ENCODE measurements at regions not wholly inside any gene's neighbourhood (a gene's known extent, or its start where the extent isn't known, plus 50 kb on each side); places are given as distances from the start of the nearest gene placed in this dataset.

DNA sequence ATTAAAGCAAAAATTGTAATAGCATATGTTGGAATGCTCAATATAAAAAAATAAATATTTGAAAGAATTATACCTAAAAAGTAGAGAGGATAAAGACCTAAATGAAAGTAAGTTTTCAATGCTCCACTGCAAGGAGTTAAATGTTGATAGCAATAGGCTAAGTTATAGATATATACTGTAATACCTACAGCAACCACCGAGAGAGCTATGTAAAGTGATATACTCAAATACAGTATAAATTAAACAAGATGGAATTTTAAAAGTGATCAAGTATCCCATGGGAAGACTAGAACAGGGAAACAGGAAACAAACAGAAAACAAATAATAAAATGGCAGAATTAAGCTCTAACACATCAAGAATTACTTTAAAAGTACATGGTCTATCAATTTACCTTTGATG lies 73.9 kb downstream of the CASP3 start:
- no peak for DNase-seq

GRCh38 chr4:184574861-184575260 lies 74.4 kb downstream of the CASP3 start:
- no peak for DNase-seq

- no peak for DNase-seq
These were observed 75.5 kb downstream of the CASP3 start for GRCh38 chr4:184573701-184574100.

- no peak for DNase-seq
These were observed 80.5 kb downstream of the CASP3 start for GRCh38 chr4:184568770-184569169.

GRCh38 chr4:184563621-184564020 lies 85.6 kb downstream of the CASP3 start:
- no peak for DNase-seq

DNA sequence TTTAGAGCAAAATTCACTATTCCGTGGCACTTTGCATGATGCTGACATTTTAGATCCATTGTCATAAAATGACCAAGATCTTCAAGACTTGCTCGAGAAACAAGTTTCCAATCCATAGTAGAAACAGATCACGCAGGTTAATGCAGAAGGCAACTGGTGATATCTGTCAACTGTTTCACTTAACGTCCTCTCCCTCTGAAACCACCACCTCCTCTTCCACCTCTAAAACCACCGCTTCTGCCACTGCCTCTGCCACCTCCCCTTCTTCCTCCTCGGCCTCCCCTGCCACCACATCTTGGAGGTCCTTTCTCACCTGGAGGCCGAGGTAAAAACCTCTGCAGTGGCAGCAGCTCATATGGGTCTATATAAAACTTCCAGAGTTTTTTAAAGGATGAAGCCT lies 84.6 kb upstream of the IRF2 start:
- no peak for DNase-seq

DNA sequence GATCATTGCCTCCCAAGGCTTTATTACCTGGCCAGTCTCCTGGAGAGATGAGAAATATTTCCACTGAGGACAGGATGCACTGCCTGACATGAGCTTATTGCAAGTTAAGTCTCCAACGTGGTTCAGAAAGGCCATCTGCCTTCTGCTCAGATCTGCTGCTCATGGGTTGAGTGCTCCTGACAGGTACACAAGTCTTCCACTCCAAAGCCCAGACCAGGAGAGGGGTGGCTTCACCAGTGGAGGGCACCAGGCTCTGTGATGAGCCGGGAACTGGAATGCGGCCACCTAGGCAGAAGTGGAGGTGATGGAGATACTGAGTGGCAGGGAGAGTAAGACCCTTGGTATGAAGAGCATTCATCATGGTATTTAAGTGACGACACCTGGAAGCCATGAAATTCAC lies 79.5 kb upstream of the IRF2 start:
- DNase-seq: no peak

DNA sequence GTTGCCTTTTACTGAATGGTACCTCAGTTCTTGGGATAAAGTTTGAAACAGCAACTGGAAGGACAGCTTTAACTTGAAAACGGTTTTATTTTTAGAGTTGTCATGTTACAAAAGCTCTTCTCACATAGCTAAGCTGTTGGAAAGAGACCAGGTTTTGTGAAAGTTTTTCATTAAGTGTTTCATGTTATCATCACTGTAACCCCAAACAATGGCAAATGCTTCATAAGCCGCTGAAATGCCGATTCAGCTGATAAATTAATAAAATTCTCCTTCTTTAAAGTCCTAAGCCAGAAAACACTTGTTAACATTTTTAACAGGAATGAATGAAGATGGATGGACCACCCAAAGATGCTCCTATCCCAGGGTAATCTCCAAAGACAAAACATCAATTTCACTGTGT lies 76.1 kb upstream of the IRF2 start:
- no peak for DNase-seq

DNA sequence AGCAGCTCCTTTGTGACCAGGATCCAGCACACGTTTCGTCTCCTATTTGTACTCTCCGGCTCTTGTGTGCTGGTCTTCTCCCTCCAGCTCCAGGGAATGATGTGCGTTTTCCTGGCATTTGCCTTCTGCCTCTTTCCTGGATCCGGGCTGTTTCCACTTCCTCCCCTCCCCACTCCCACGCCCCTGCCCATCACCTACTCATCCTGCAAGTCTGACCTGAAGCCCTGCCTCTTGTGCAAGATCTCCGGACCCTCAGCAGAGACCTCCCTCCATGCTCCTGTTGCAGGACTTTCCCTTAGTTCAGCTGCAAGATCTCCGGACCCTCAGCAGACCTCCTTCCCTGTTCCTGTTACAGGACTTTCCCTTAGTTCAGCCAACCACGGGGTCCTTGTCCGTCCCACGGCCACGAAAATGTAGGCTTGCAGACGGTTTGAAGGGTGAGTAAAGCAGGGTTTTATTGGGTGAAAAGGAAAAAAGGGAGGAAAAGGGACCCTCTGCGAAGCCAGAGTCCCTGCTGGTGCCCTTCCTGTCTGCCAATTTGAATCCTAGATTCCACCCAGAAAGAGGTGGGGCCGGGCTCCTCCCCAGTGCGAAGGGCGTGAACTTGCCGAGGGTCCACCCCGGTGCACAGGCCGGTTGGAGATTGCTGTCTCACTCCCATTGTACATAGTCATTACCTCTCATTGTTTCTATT lies 74.4 kb upstream of the IRF2 start:
- DNase-seq: no peak

DNA sequence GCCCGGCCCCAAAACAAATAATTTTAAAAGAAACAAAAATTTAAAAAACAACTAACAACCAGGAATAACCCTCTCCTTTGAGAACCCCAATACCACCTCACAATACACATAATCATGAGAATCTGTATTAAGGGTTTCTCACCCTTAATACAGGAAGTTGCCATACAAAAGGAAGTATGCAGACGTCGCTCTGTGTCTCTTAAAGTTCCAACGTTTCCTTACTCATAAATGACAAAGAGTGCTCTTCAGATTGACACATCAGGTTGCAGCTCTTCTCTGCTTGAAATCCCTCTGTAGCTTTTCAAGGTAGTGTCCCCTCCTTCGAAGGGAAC lies 73.9 kb upstream of the IRF2 start:
- DNase-seq: no peak

DNA sequence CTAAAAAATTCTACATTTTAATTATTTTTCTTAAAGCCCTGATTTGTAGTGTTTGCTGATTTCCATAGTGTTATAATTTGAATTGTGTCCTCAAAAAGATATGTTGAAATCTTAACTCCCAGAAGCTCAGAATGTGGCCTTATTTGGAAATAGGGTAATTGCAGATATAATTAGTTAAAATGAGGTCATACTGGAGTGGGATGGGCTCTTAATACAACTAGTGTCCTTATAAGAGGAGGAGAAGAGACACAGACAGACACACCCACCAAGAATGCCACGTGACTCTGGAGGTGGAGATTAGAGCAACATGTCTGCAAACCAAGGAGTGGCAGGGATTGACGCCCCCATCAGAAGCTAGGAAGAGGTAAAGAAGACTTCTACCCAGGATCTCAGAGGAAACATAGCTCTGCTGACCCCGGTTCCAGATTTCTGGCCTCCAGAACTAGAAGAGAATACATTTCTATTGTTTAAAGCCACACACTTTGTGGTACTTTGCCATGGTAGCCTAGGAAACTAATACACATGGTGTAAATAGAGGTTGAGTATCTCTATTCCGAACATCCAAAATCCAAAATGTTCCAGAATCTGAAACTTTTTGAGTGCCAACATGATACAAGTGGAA lies 70.5 kb upstream of the IRF2 start:
- DNase-seq: no peak

DNA sequence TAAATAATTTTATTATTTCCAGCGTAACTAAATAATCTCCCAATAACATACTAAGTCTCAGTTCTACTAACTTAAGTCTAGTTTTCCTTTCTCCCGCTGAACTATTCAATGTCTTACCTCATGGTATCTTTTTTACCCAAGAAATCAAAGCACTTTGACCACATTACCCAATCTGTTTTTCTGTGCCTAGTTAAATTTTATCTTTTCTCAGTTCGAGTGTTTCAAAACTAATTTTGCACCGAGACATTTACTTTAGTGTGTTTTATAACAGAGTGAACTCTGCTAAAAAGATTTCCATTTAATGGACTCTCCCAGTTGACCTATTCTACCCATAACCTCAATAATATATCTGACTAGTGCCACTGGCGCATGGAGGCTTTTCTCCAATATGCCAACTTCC lies 67.6 kb upstream of the IRF2 start:
- DNase-seq: no peak

DNA sequence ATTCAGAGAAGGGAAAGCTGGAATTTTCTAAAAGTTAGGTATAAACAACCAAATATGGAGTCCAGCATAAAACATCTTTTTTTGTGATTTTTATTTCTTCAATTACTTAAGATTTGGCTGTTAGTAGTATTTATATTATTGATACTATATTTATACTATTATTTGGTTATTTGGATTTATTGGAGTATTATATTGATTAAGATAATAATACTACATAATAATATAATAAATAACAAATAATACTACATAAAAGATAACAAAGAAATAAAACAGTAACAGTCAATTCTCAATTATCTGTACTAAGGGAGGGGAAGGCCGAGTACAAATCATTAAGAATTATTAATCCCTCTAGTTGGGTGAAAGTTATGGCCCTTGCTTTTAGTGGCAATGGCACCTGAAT lies 66.0 kb upstream of the IRF2 start:
- no peak for DNase-seq

DNA sequence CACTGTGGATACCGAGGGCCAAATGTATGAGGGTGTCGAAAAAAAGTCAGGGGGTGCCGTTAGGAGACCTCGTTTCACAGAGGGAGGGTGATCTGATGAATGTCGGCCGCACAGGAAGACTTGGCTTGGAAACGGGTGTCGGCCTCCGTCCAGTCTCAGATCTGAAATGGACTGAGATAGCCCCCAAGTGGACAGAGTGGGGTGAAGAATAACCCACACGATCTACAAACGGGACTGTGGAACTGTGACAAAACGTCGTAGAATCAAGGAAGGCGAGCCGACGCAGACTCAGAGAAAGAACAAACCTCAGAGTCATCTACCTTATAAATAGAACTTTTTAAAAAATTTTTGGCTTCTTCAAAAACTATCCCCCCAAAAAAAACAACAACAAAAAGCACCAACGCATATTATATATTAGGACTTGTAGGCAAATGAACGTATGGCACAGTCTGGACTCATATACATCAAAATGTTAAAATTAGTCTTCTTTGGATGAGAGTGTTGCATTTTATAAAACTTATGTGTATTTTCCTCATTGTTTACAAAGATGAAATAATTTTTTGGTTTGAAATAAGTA lies 63.8 kb upstream of the IRF2 start:
- peak; percentile 75 for DNase-seq

GRCh38 chr4:184537269-184538022 lies 63.1 kb upstream of the IRF2 start:
- DNase-seq: peak; percentile 96

- DNase-seq: no peak
These were observed 62.5 kb upstream of the IRF2 start for GRCh38 chr4:184536881-184537248.

GRCh38 chr4:184536065-184536880 lies 61.9 kb upstream of the IRF2 start:
- no peak for DNase-seq

- no peak for DNase-seq
These were observed 60.4 kb upstream of the IRF2 start for GRCh38 chr4:184534511-184535391.

DNA sequence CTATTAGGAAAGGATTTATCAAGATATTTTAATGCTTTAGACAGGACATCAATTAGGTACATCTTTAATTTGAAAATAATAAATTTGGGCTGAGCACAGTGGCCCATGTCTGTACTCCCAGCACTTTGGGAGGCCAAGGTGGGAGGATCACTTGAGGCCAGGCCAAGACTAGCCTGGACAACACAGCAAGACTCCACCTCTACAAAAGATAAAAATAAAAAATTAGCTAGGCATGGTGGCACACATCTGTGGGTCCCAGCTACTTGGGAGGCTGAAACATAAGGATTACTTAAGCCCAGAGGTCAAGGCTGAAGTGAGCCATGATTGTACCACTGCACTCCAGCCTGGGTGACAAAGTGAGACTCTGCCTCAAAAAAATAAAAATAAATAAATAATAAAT lies 59.6 kb upstream of the IRF2 start:
- no peak for DNase-seq

GRCh38 chr4:184531008-184531407 lies 56.7 kb upstream of the IRF2 start:
- DNase-seq: no peak

GRCh38 chr4:184529283-184529682 lies 54.9 kb upstream of the IRF2 start:
- DNase-seq: no peak

DNA sequence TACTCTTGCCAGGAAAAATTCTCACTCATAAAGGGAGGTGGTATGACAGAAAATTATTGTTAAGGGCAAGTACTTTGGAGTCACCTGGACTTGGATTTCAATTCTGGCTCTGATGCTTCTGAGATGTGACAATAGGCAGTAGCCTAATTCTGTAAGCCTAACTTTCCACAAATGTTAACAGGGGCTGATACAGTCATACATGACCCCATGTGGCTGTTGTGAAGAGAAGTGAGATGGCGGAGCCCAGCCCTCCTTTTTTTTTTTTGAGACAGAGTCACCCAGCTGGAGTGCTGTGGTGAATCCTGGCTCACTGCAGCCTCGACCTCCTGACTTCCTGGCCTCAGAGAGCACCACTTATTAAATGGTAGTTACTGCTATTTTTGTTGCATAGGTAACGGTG lies 54.4 kb upstream of the IRF2 start:
- DNase-seq: no peak

Data from NCI-H2227 treated with DMSO at 0.1 percent for 48 hours (cell line).